Left ventricle myocardium inferior (tissue), 1 donor: ENCODE measurements at regions not wholly inside any gene's neighbourhood (a gene's known extent, or its start where the extent isn't known, plus 50 kb on each side); places are given as distances from the start of the nearest gene placed in this dataset.

ENCODE experiments used
- DNase-seq: peaks from one replicate; pipeline ENCODE4 v3.0.0-alpha.2; 2020
- H3K27ac ChIP-seq: fragments of 200-600 bp; replicated peaks from 2 replicates; pipeline ENCODE4 v1.8.0; 2021
- H3K27me3 ChIP-seq: fragments of 200-600 bp; 2 replicates; pipeline ENCODE4 v1.8.0; 2021; ENCODE audit warnings: low read depth
- H3K36me3 ChIP-seq: fragments of 200-600 bp; 2 replicates; pipeline ENCODE4 v1.8.0; 2021
- H3K4me1 ChIP-seq: fragments of 200-600 bp; 2 replicates; pipeline ENCODE4 v1.8.0; 2021
- H3K4me3 ChIP-seq: fragments of 200-600 bp; 2 replicates; pipeline ENCODE4 v1.8.0; 2021; ENCODE audit warnings: mild to moderate bottlenecking, moderate library complexity
- H3K9me3 ChIP-seq: fragments of 200-600 bp; replicated peaks from 2 replicates; pipeline ENCODE4 v1.8.0; 2021
- CTCF ChIP-seq: fragments of 200-600 bp; IDR thresholded peaks from 2 replicates; pipeline ENCODE4 v1.8.0; 2021; ENCODE audit warnings: antibody characterized with exemption, mild to moderate bottlenecking, borderline replicate concordance
- intact Hi-C: fragments of 100-400 bp; cut with micrococcal nuclease; formaldehyde crosslinking; loops from one replicate; pipeline ENCODE4 v1.11.0; 2022
- donor health status: DM: no; HTN: yes; CAD: no; lungs with severe emphysema.

DNA sequence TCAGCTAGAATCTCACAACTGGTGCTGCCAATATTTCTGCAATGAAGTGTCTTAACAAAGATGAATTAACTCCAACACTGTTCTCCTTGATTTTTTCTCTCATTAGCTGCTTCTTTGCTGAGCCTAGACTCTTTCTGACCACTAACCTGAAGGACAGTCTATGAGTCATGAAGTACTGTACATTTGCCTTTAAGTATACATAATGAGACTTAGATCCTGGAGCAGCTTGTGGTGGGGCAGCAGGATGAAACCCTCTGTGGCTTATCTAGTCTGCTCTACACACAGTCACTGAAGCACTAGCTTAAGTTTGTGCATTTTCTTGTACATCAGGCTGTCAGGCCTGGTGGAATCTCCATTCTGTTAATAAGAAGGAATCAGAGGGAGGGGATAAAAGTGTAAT is 307.4 kb upstream of the SMIM31 start:
- no peaks in the 10 kb centered on the region for H3K9me3 ChIP-seq
- H3K4me1 ChIP-seq: no peaks in the 10 kb centered on the region
- intact Hi-C loops: no loop called here
- H3K4me3 ChIP-seq: no peak overlapping the region
- no peaks in the 10 kb centered on the region for H3K36me3 ChIP-seq
- no peak for TF ChIP-seq CTCF
- DNase-seq: no peak
- no peaks in the 10 kb centered on the region for H3K27me3 ChIP-seq
- no peak overlapping the region for H3K27ac ChIP-seq

GRCh38 chr4:164461901-164462300 is 292.0 kb upstream of the SMIM31 start:
- Histone ChIP-seq H3K4me1 (no peaks in the 10 kb centered on the region), H3K36me3 (no peaks in the 10 kb centered on the region), H3K27ac (no peak overlapping the region), H3K4me3 (no peak overlapping the region), H3K27me3 (no peaks in the 10 kb centered on the region), H3K9me3 (peaks cover 28% of the 10 kb centered on the region)
- intact Hi-C loops: no loop called here
- no peak for DNase-seq
- no peak for TF ChIP-seq CTCF

DNA sequence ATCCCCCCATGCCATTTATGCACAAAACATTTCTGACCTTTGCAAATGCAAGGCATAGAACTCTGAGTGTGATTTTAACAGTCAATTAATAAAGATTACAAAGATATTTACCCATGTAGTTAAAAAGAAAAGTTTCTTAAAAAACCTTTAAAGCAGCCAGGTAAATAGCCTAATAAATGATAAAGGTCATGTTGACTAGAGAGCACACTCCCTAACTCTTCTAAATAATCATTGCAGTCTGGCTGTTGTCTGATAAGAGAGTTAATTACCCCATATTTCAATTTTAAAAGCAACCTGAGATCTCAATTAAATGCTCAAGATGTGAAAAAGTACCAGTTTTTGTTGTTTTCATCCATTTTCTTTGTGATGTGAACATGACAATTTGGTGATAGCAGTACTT is 291.5 kb upstream of the SMIM31 start:
- Histone ChIP-seq H3K27ac (no peak overlapping the region), H3K27me3 (no peaks in the 10 kb centered on the region), H3K4me3 (no peak overlapping the region), H3K36me3 (no peaks in the 10 kb centered on the region), H3K4me1 (no peaks in the 10 kb centered on the region), H3K9me3 (peaks cover 22% of the 10 kb centered on the region)
- no peak for DNase-seq
- intact Hi-C loops: no loop called here
- no peak for TF ChIP-seq CTCF

- no peak for DNase-seq
- H3K4me1 ChIP-seq: no peaks in the 10 kb centered on the region
- H3K27ac ChIP-seq: no peak overlapping the region
- H3K9me3 ChIP-seq: peaks cover 10% of the 10 kb centered on the region
- H3K27me3 ChIP-seq: no peaks in the 10 kb centered on the region
- no peak overlapping the region for H3K4me3 ChIP-seq
- no peaks in the 10 kb centered on the region for H3K36me3 ChIP-seq
- intact Hi-C loops: no loop called here
- no peak for TF ChIP-seq CTCF
These were observed 289.6 kb upstream of the SMIM31 start for GRCh38 chr4:164464313-164464712.

GRCh38 chr4:164467493-164467892 is 286.4 kb upstream of the SMIM31 start:
- DNase-seq: no peak
- no peak for TF ChIP-seq CTCF
- H3K4me1 ChIP-seq: no peaks in the 10 kb centered on the region
- H3K36me3 ChIP-seq: no peaks in the 10 kb centered on the region
- H3K9me3 ChIP-seq: no peaks in the 10 kb centered on the region
- no peak overlapping the region for H3K27ac ChIP-seq
- intact Hi-C loops: no loop called here
- H3K27me3 ChIP-seq: no peaks in the 10 kb centered on the region
- H3K4me3 ChIP-seq: no peak overlapping the region
